Left kidney (tissue), 1 donor: ENCODE measurements at regions not wholly inside any gene's neighbourhood (a gene's known extent, or its start where the extent isn't known, plus 50 kb on each side); places are given as distances from the start of the nearest gene placed in this dataset.

Experiments
- DNase-seq: peaks from one replicate; pipeline ENCODE4 v3.0.0-alpha.2; 2013

DNA sequence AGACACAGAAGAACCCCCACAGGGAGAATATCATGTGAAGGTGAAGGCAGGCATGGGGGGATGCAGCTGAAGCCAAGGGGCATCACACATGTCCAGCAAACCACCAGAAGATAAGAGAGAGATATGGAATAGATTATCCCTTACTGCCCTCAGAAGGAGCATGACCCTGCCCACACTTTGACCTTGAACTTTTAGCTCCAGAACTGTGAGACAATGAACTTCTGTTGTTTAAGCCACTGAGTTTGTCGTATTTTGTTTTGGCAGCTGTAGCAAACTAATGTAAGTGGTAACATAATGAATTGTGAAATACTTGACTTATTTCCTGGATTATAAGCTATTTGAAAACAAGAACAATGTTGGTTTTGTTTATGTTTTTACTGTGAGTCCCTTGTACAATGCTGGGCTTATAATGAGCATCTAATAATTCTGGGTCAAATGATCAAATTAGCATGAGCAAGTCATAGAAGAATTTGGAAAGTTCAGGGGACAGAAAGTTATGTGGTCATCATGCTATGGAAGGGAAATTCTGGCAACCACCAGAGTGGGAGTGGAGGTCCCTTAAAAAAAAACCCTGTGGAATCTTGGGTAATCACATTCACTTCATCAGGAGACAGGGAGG is 541.0 kb upstream of the KLHL29 start:
- no peak for DNase-seq

DNA sequence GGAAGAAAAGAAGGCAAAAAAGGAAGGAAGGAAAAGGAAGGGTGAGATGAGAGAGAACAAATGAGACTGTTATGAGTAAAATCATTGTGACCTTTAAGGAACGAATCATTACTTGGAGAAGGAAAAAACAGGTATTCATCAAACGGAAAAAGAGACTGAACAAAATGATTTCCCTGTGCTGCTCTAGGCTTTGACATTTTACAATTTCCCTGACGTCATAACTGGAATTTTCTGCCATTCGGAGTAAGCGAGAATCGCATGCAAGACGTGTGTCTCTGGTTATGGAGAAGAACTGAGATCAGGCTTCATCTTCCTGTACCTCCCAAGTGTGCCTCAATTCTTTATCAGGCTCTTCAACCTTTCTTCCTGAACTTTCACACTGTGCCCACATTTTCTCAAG is 534.7 kb upstream of the KLHL29 start:
- DNase-seq: no peak

DNA sequence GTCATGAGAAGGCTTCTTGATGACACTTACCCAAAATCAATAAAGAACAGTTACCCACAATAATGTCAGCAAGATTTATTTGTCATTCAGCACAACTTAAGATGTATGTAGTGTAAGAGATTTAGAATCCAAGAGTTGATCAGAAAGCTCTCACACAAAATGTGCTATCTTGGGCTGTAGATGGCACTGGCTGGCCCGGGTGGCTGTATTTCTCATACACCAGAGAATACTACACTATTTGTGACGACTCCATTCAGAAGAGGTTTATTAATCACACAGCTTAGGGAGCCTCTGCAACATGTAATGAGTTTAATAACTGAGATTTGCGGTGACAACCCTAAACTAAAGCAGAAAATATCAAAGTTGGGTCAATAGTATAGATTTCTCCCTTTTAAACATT is 530.4 kb upstream of the KLHL29 start:
- DNase-seq: no peak

DNA sequence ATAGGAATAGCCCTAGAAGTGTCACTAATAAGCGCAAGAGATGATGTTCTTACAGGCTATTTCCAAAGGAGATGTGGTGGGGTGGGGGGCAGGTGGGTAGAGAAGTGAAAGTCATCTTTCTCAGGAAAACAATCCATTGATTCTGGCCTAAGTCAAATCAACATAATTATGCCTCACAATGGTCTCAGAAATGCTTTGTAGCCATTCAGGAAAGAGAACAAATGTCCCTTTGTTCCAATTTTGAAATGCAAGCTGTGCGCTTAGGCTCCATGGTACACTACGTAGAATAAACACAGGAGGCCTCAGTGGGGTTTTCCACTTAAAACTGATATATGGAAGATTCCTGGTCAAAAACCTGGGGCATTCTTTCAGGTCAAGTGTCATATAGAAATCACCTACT is 529.9 kb upstream of the KLHL29 start:
- DNase-seq: no peak

DNA sequence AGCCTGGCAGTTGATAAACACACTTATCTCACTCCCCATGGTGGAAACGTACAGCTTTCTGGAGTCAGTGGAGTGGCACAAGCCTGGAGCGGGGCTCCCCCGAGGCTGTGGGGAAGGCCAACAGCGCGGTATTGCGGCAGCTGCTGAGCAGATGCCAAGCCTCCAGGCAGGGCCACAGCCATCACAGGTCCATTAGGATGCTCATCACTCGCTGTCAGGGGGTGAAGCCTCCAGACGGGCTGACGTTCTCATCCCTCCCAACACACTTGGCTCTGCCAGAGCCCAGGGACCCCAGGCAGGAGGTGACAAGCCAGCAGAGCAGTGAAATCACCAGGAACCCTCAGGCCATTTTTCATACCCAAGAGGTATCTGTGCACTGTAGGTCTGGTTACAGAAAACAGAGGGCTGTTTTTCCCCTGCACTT is 529.2 kb upstream of the KLHL29 start:
- DNase-seq: no peak

DNA sequence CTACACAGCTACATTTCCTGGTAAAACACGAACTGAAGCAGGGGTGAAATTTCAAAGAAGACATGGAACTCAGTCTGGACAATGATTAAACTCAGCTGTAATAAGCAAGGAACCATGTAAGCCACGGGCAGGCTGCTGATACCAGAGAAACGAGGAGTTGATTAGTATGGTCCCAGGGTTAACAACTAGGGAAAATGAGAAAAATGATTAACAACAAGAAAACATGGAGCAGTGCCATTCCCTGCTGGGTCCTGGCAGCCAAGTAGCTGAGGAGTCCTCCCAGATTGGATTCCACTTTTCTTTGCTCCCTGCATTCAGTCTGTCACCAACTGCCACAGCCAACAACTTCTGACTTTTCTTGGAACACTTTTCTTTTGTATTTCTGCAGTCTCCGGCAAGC is 517.0 kb upstream of the KLHL29 start:
- DNase-seq: peak; percentile 43

DNA sequence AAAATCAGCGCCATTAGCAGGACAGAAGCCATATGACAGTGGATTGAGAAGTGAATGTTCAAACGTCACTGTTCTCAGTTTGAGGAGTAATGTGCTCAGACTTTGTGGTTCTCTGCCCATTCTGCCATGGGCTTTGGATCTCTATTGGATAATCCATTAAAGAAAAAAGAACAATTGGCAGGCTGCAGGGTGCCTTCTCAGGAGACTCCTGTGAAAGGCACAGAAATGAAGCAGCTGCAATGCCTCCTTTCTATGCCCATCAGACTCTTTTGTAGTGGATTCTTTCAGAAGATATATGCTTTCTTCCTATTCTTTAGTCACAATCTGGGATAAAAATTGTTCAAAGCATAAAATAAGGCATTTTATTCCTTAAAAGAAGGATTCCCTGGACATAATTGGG is 506.9 kb upstream of the KLHL29 start:
- no peak for DNase-seq

DNA sequence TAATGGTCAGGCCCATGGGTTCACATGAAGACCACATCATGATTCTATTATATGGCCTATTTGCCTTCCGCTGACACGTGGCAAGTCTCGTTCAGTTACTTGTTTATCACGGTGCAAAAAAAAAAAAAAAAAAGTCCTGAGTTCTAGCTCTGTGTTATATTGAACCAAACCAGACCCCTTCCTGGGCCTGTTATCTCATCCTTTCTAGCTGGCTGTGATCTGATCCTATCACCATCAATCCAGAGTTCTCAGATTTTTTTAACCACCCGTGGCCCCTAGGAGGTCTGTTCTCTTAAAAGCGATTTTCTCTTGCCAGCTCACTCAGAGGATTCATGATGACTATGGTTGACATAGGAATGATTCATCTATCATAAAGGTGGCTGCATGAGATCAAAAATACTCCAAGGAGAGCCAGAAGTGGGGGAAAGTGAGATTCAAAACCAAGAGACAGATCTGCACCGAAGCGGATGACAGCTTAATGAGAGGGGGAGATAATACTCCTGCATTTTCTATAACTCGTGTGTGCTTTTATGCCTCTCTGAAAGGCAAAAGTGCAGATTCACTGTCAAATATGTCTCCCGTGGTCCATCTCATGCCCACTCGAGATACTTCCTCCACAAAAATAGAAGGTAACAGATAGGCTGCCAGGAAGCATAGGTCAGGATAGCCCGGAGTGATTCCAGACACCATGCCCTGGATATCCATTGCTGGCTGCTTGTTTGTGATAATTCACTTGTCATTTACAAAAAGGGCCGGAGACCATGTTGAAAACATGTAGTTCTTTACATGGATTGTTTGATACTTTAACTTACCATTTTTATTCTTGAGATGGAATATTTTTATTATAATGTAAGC is 505.7 kb upstream of the KLHL29 start:
- DNase-seq: no peak

DNA sequence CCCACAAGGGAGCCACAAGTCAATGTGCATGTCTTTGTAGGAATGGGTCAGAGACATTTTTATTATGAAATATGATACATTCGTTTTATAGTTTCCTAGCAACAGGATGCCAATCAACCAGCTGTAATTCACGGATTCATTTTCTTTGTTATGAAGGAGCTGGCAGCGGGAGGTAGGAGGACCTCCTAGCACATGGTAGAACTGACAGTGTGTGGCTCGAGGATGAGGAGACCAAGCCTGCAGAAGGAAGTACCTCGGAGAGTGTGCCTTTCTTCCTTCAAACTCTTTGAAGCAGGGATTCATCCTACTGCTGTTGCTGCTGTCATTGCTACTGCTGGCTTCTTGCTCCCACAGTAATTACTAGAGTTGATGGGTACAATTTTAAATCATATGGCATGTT is 504.8 kb upstream of the KLHL29 start:
- no peak for DNase-seq

DNA sequence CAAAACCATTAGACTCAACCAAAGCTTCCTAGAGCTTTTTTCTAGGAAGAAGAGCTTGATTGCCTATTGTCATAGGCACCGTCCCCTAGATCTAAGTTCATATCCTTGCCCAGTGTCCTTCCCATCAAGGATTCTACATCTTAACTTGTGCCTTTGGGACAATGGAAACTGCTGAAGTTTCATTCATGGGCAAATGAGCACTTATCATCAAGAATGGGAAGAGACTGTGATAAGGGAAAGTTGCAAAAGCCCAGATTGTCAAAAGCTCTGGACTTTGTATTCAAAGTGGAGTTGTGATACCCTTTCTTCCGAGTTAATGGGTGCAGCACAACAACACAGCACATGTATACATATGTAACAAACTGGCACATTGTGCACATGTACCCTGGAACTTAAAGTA is 503.0 kb upstream of the KLHL29 start:
- no peak for DNase-seq

DNA sequence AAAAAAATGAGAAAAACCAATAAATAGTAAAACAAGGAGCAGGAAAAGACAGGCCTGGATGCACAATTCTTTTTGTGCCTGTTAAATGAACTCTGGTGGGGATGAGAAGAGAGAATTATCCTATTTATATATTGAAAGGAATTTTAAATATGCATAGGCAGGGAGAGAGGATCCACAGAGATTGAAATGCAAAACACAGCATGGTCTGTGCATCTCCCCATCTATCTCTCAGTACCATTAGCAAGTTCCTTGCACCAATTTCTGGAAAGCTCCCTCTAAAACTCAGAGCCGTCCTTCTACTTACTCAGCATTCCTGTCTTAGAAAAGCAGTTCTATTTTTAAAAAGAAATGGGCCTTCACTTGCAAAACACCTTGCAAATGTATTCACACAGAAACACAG is 502.3 kb upstream of the KLHL29 start:
- DNase-seq: no peak

DNA sequence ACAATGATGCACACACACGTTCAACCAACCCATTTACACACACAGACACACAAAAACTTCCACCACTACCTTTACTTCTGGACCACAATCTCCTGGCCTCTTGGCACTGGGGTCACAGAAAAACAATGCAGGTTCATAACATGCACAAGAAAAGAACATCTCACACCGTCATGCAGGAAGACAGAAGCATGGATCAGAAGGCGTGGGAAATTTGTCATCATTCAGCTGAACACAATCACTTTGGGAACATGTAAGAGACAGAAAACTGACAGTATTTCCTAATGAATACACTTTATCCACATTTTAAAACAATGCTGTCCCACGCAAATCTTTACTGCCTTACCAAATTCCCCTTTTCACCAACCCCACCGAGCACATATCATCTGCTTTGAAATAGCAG is 501.9 kb upstream of the KLHL29 start:
- DNase-seq: no peak

DNA sequence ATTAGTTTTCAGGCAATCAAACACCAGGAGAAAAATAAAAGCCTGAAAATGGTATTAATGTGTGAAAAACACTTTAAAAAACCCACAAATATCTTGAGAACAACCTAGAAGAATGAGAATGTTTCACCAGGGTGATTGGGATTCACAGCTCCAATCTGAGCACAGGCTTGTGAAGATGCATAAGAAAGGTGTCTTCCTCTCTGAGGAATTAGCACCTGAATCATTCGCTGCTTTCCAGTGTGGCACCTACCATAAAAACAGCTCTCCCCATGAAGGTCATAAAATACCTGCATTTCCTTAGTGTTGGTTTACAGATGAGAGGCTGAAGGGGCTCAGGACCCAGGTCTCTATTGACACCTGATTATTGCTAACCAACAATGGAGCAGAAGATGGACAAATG is 499.7 kb upstream of the KLHL29 start:
- DNase-seq: no peak

DNA sequence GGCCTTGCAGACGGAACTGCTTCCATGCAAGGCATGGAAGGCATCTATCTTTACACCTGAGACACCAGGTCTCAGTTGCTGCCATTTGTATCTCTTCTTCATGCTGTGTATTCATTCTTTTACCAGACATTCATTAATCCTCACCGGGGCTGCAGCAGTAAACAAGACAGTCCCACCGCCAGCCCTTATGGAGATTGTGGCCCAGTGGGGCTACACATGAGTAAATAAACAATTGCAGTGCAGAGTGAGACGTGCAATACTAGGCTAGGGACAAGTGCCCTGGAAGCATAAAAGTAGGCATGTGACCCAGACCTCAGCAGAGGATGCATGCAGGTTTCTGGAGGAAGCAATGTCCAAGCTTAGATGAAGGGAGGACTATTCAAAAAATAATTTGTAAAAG is 497.6 kb upstream of the KLHL29 start:
- no peak for DNase-seq

DNA sequence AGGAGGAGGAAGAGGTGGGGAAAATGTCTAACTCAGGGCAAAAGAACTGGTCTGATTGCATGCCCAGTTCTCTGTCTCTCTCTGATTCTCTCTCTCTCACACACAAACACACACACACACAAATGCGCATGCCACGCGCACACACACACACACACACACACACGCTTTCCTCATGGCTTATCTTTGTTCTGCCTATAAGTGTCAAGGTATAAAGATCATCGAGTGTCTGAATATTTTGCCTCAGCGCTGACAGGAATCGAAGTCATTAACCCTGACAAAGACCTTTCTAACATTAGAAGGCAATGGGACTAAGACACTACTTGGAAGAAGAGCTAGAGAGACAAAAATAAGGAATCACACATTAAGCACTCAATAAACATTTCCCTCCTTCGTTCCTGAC is 497.1 kb upstream of the KLHL29 start:
- no peak for DNase-seq

DNA sequence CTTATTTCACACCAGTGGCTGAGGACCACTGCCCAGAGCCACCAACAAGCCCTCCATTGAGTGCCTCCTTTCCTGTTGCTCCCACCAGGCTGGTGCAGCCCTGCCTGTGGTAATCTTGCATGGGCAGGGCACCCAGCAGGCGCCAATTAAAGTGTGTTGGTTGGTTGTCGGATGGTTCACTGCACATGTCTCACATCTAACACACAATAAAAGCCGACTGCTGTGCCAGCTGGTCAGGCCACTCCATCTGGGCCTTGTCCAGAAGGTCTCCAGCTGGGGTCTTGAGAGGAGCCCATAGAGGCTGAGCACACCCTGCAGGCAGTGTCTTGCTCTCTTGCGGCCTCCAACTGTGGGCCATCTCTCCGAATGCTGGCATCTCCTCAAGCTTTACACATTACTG is 494.8 kb upstream of the KLHL29 start:
- no peak for DNase-seq

DNA sequence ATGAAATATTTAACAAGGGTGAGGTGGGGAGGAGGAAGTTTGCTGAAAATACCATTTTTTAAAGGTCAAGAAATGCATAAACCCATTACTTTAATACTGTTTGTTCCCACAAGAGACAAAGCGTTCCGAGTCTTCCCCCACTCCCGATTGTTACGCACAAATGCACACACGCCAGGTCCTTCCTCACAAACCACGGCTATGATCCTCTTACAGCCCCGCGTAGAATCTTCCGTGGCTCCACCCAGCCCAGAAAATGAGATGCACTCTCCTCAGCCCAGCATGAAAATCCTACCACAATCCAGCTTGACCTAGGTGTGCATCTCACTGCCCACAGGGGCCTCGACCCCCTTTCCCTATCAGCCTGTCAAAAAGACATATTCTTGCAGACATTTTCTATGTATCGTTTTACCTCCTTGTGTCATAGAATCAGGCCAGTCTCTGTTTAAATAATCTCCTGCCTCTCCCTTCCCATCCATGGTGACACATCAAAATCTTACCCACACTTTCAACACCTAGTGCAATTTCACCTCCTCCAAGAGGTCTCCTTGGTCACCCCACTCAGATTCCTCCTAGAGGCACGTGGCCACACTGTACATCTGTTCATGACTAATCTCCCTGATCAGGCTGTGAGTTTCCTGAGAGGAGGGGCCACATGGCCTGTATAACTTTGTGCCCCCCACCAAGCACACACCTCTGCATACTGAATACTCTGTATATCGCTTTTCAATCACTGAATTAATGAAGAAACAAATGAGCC is 491.0 kb upstream of the KLHL29 start:
- DNase-seq: no peak

DNA sequence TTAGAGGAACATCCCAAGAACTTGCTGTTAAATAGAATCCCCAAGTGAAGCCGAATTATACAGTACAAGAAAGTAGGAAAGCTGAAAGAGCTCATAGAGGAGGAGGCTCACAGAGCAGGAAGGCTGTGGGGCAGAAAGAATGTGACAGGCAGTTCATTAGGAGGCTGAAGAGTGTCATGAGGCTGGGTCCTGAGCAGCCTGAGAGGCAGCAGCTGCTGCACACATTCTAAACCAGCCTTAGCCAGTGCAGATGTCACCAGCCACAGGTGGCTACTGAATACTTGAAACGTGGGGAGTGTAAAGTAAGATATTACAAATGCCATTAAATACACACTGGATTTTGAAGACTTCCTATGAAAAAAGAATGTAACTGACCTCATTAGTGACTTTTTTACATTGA is 490.2 kb upstream of the KLHL29 start:
- peak; percentile 7 for DNase-seq

DNA sequence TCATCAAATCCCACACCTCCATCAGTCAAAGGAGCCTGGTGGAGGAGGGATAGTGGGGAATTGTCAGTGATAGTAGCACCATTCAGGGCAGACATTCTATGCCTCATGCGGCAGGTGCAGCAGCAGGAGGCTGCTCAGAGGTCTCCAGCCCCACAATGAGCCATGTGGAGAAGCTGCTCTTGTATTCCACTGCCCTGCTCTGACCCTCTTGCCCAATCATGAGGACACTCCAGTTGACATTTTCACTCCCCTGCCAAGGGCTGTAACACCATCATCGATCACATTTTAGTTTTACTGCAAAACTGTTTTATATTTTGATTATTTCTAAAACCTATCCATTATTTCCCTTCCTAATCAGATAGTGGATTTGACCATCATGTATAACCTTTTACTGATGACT is 487.6 kb upstream of the KLHL29 start:
- DNase-seq: no peak

DNA sequence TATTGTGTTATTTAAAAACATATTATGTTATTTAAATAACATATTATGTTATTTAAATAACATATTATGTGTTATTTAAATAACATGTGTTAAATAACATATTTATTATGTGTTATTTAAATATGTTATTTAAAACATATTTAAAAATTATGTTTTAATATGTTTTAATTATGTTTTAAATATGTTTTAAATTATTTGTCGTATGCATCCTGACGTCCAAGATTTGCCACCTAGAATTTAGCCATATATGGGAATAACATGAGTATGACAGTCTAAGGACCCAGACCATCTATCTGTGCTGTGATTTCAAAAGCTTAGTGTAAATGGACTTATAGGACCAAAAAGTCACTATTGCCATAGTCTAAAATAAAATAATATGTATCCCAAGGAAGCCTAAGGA is 484.3 kb upstream of the KLHL29 start:
- DNase-seq: no peak

DNA sequence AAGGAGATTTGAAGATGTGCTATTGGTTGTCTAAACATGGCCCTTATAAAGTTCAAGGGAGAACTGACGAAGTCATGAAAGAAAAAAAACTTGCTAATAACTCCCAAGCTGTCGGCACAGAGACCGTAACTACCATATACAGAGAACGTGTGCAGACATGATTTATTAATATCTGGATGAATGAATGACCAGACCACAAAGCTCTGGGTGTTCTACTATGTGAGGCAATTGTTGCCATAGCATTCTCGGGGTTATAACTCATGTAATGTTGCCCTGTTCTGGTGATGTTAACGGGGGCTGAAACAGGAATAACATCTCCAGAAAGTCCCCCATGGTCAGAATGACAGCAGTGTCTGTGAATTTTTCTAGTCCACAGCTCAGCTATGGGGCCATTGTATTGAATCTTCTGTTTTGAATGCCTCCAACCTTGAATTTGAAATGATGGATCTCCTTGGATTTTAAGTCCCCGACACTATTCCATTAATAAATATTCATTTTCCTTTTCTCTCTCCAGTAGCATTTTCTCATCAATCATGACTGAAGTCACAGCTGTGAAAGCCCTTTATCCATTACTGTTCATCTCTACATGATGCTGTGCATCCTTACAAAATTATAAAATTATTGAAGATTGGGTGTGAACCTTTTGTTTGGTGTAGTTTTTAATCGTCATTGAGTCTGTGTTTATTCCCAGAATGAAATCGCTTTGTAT is 483.4 kb upstream of the KLHL29 start:
- no peak for DNase-seq

DNA sequence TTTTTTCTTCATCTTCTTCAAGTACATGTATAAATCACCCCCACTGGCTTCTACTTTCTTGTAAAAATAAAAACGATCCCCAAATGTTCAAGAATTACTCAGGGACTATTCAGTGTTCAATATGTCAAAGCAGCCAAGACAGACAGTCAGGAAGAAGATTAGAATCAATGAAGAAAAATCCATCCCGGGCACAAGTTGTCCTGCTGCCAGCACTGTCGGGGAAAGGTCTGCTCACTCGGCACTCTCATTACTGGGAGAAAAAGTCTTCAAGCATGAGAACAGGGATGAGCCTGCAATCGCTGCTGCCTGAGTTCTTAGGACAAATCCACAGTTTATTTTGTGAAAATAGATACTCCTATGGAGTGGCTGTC is 482.8 kb upstream of the KLHL29 start:
- no peak for DNase-seq

DNA sequence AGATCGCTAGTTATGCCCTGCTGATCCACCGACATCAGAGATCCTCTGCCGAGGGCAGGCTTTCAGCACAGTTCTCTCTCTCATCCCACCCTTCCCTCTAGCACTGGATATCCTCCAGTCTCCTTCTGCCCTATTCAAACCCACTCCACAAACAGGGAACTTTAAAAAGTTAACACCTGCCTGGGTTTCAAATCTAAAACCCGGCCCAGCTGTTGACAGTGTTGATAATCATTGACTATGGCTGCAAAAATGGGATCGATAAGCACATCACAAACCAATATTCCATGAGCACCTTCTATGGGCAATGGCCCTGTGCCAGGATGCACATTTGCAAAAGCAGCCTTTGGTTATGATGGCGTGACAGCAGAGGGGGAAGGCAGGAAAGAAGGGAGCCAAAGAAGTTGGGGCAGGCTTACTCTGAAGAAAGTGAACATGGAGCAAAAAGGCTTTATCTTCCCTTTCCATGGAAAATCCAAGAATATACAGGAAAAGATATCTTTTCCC is 482.3 kb upstream of the KLHL29 start:
- DNase-seq: no peak
